ENCODE measurements at regions not wholly inside any gene's neighbourhood (a gene's known extent, or its start where the extent isn't known, plus 50 kb on each side); places are given as distances from the start of the nearest gene placed in this dataset.

GRCh38 chr21:18144339-18144738, 100.3 kb upstream of the CHODL start:
- DNase-seq (ENCODE audit: low read depth, low spot score), result no peak
- TF ChIP-seq, protein P1, sequence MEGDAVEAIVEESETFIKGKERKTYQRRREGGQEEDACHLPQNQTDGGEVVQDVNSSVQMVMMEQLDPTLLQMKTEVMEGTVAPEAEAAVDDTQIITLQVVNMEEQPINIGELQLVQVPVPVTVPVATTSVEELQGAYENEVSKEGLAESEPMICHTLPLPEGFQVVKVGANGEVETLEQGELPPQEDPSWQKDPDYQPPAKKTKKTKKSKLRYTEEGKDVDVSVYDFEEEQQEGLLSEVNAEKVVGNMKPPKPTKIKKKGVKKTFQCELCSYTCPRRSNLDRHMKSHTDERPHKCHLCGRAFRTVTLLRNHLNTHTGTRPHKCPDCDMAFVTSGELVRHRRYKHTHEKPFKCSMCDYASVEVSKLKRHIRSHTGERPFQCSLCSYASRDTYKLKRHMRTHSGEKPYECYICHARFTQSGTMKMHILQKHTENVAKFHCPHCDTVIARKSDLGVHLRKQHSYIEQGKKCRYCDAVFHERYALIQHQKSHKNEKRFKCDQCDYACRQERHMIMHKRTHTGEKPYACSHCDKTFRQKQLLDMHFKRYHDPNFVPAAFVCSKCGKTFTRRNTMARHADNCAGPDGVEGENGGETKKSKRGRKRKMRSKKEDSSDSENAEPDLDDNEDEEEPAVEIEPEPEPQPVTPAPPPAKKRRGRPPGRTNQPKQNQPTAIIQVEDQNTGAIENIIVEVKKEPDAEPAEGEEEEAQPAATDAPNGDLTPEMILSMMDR (IDR thresholded peaks at IDR 0.05), result no peak
- TF ChIP-seq POLR2AphosphoS5 (IDR thresholded peaks at IDR 0.05; ENCODE audit: low read depth, low read length) (no peak), REST (IDR thresholded peaks at IDR 0.05; ENCODE audit: insufficient read depth in 1 of 2, low read depth in 2 of 2, low read length in 1 of 2) (no peak), SIN3A (IDR thresholded peaks at IDR 0.05; ENCODE audit: borderline replicate concordance, insufficient read depth, low read depth, low read length) (no peak), TCF7L2 (IDR thresholded peaks at IDR 0.05; ENCODE audit: low read depth, low read length) (no peak)
- ATAC-seq, result no peak
- intact Hi-C loops (cut with micrococcal nuclease; ENCODE audit: unreplicated experiment) (no loop called here), in situ Hi-C loops (cut with HindIII; ENCODE audit: low pct_unique_long_range_greater_than_20kb, low sequenced_read_pairs) (no loop called here)
- Histone ChIP-seq H3K27ac (ENCODE audit: low read length) (no peak overlapping the region), H3K9me3 (ENCODE audit: control insufficient read depth, insufficient read depth, low read depth, low read length) (no peaks in the 10 kb centered on the region), H3K36me3 (ENCODE audit: control insufficient read depth, insufficient read depth, low read length) (no peaks in the 10 kb centered on the region), H3K27me3 (ENCODE audit: control insufficient read depth, insufficient read depth, low read length) (no peaks in the 10 kb centered on the region), H3K4me1 (ENCODE audit: control insufficient read depth, insufficient read depth, low read length) (no peaks in the 10 kb centered on the region), H3K4me3 (ENCODE audit: low read depth in 2 of 2, low read length in 2 of 2) (no peak overlapping the region)
- POLR2A ChIA-PET, result no interaction called here
- BruUV-seq (replicated peaks), result no TSS peak
- CTCF ChIA-PET, result no interaction called here

DNA sequence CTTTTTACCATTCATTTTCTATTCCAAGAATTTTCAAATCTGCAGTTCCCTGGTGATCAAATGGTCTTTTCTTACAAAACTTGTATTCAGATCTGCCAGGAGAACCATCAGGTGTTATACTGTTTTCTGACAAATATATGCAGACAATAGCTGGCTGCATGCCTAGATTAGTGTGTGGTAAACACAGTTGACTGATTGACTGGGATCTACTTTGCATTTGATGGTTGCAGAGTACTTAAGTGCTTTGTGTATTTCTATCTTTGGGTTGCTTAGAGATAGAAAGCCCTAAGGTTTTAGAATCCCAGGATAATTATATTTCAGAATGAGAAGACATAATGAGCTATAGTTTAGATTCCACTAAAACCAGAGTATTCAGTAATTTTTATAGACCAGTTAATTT, 102.0 kb upstream of the CHODL start:
- in situ Hi-C loops (cut with HindIII; ENCODE audit: low pct_unique_long_range_greater_than_20kb, low sequenced_read_pairs), result no loop called here
- CTCF ChIA-PET, result no interaction called here
- Histone ChIP-seq H3K4me1 (ENCODE audit: control insufficient read depth, insufficient read depth, low read length) (no peaks in the 10 kb centered on the region), H3K27me3 (ENCODE audit: control insufficient read depth, insufficient read depth, low read length) (no peaks in the 10 kb centered on the region), H3K9me3 (ENCODE audit: control insufficient read depth, insufficient read depth, low read depth, low read length) (no peaks in the 10 kb centered on the region), H3K36me3 (ENCODE audit: control insufficient read depth, insufficient read depth, low read length) (no peaks in the 10 kb centered on the region), H3K27ac (ENCODE audit: low read length) (no peak overlapping the region), H3K4me3 (ENCODE audit: low read depth in 2 of 2, low read length in 2 of 2) (no peak overlapping the region)
- no peak for ATAC-seq
- DNase-seq (ENCODE audit: low read depth, low spot score), result no peak
- intact Hi-C loops (cut with micrococcal nuclease; ENCODE audit: unreplicated experiment), result no loop called here
- BruUV-seq (replicated peaks), result no TSS peak
- POLR2A ChIA-PET, result no interaction called here
- TF ChIP-seq POLR2AphosphoS5 (IDR thresholded peaks at IDR 0.05; ENCODE audit: low read depth, low read length) (no peak), REST (IDR thresholded peaks at IDR 0.05; ENCODE audit: insufficient read depth in 1 of 2, low read depth in 2 of 2, low read length in 1 of 2) (no peak), TCF7L2 (IDR thresholded peaks at IDR 0.05; ENCODE audit: low read depth, low read length) (no peak), SIN3A (IDR thresholded peaks at IDR 0.05; ENCODE audit: borderline replicate concordance, insufficient read depth, low read depth, low read length) (no peak)
- TF ChIP-seq, protein P1 (IDR thresholded peaks at IDR 0.05), result no peak
